Adrenal gland (tissue), 9 donors: ENCODE measurements at regions not wholly inside any gene's neighbourhood (a gene's known extent, or its start where the extent isn't known, plus 50 kb on each side); places are given as distances from the start of the nearest gene placed in this dataset.
A peak's percentile ranks its signal among the peaks of the same experiment; 100 is the strongest.

Source experiments
- DNase-seq, 7 donors: peaks; one replicate each; pipeline ENCODE4 v3.0.0-alpha.2; 2019 to 2020
- H3K27ac ChIP-seq, 5 donors: fragments of 200-600 bp; sonication (generic) in 4 of 5; 1 replicate in 3 of 5; 2 replicates in 2 of 5; pipeline versions ENCODE4 v1.5.1 to v1.8.0; 2016 to 2020; ENCODE audit warnings: mild to moderate bottlenecking in 1 of 5
- H3K27me3 ChIP-seq: fragments of 200-600 bp; 2 replicates; pipeline ENCODE4 v1.8.0; 2021
- H3K36me3 ChIP-seq, 2 donors: fragments of 200-600 bp; replicated peaks in 1 of 2; 1 replicate in 1 of 2; 2 replicates in 1 of 2; pipeline versions ENCODE4 v1.5.1 to v1.8.0; 2018 to 2022
- H3K4me1 ChIP-seq, 2 donors: fragments of 200-600 bp; replicated peaks in 1 of 2; 1 replicate in 1 of 2; 2 replicates in 1 of 2; pipeline versions ENCODE4 v1.5.1 to v1.8.0; 2018 to 2021
- H3K4me3 ChIP-seq, 4 donors: fragments of 200-600 bp; sonication (generic) in 3 of 4; one replicate each; pipeline ENCODE4 v1.5.1; 2016 to 2018
- H3K9me3 ChIP-seq, 3 donors: fragments of 200-600 bp; sonication (generic) in 1 of 3; replicated peaks in 1 of 3; 1 replicate in 2 of 3; 2 replicates in 1 of 3; pipeline versions ENCODE4 v1.5.1 to v1.8.0; 2016 to 2021
- POLR2A ChIP-seq, 2 donors: fragments of 450-650 bp; IDR thresholded peaks; one replicate each; pipeline ENCODE4 v1.6.1; 2017; ENCODE audit warnings: antibody characterized with exemption in 2 of 2, mild to moderate bottlenecking in 2 of 2, moderate library complexity in 1 of 2
- WGBS, 4 donors: extraction: QIAGEN DNeasy Blood & Tissue Kit in 2 of 4; methylation state at CpG; one replicate each; pipeline versions ENCODE4 v1.1.5 to v1.1.7; 2013 to 2017; 5-methylcytosine and 5-hydroxymethylcytosine counted together
- intact Hi-C, 2 donors: fragments of 100-400 bp; cut with DNase I; formaldehyde crosslinking; loops; one replicate each; pipeline versions ENCODE4 v1.14.1 to v1.15.0; 2022 to 2023
- TF ChIP-seq, protein P1 (sequence below), 6 experiments: fragments of 450-650 bp in 4 of 6; fragments of 200-600 bp in 2 of 6; sonication (generic) in 1 of 6; IDR thresholded peaks; 1 replicate in 5 of 6; 2 replicates in 1 of 6; pipeline versions ENCODE4 v1.5.1 to v1.8.0; 2016 to 2021; ENCODE audit warnings: antibody characterized with exemption in 6 of 6, mild to moderate bottlenecking in 2 of 6, moderate library complexity in 1 of 6
- donor health status: healthy with polysubstance abuse.
- donor health status: Bipolar disorder and iron deficiency.
- donor health status: DM: yes; HTN: yes; CAD: no.
- donor health status: DM: no; HTN: no; CAD: no.
- donor health status: DM: no; HTN: no; CAD: no.

DNA sequence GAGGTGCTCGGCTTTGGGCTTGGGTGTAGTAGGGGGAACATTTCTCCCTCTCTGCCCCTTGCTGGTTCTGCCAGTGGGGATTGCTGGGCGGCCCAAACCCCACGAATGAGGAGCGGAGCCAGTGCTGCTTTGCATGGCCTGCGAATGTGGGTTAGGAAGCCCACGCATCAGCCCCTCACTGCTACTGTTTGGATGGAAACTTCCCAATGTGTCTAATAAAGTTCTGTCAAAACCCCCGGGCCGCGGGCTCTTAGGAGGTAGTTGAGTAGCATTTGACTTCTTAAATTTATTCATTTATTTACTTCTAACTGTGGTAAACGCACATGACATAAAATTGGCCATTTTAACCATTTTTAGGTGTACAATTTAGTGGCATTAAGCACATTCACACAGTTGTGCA is 161.3 kb upstream of the FHL2 start:
- intact Hi-C loops = no loop called here

DNA sequence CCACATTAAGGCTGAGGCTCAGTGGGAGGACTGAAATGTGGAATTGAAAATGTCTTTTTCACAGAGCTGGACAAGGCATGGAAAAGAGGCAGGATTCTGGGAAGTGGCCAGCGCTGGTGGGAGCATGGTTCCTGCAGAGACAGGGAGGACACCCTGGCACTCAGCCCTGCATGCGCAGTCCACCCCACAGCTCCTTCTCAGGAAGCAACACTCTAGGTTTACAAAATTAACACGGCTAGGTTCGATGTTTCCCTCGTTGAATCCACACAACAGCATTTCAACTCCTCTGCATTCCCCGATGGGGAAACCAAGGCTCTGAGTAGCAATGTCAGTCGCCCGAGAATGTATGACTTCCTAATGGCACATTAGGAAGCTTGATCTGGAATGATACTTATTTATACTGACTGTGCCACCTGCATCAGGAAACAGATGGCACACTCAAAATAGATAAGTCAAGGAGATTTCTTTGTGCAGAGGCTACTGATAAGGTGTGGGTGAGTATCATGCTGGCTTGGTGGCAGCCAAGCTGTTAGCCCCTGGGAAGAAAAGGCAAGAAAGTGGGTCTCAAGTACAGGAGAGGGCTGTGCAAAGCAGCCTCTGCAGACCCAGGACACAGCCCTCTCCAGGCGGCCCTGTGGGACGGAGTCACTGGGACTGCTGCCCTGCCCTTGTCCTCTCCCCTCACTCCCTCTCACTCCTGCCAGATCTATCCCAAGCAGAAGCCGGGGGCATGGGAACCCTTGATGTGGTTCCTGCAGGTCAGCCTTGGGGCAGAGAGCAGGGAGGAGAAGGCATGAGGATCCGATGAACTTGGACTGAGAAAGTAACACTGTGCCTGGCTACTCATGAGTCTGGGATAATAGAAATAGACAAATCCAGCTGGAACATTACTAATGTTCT is 158.4 kb upstream of the FHL2 start:
- intact Hi-C loops = no loop called here
- WGBS, 4 donors = 41 to 53% (median 46%) methylated on average over 10 to 12 of the region's 12 CpGs
- TF ChIP-seq, protein P1, sequence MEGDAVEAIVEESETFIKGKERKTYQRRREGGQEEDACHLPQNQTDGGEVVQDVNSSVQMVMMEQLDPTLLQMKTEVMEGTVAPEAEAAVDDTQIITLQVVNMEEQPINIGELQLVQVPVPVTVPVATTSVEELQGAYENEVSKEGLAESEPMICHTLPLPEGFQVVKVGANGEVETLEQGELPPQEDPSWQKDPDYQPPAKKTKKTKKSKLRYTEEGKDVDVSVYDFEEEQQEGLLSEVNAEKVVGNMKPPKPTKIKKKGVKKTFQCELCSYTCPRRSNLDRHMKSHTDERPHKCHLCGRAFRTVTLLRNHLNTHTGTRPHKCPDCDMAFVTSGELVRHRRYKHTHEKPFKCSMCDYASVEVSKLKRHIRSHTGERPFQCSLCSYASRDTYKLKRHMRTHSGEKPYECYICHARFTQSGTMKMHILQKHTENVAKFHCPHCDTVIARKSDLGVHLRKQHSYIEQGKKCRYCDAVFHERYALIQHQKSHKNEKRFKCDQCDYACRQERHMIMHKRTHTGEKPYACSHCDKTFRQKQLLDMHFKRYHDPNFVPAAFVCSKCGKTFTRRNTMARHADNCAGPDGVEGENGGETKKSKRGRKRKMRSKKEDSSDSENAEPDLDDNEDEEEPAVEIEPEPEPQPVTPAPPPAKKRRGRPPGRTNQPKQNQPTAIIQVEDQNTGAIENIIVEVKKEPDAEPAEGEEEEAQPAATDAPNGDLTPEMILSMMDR (IDR thresholded peaks at IDR 0.05) = no peak
- TF ChIP-seq POLR2A (IDR thresholded peaks at IDR 0.05) = peak in 1 of 2 donors; percentile 13
- no peaks in the 10 kb centered on the region for H3K36me3 ChIP-seq
- no peaks in the 10 kb centered on the region for H3K9me3 ChIP-seq
- DNase-seq = peak in 4 of 7 donors; percentile 13 to 51 (median 25)
- H3K4me3 ChIP-seq = no peak overlapping the region
- peak overlapping the region in 2 of 5 donors; percentile 13 to 43 for H3K27ac ChIP-seq
- peaks cover 10 to 16% of the 10 kb centered on the region in 2 donors for H3K4me1 ChIP-seq
- H3K27me3 ChIP-seq = no peaks in the 10 kb centered on the region

More for the DNA sequence above, 161.3 kb upstream of the FHL2 start:
- H3K4me3 ChIP-seq = no peak overlapping the region
- no peaks in the 10 kb centered on the region for H3K36me3 ChIP-seq
- no peaks in the 10 kb centered on the region for H3K9me3 ChIP-seq
- H3K27me3 ChIP-seq = no peaks in the 10 kb centered on the region
- no peak overlapping the region for H3K27ac ChIP-seq
- no peak for TF ChIP-seq POLR2A (IDR thresholded peaks at IDR 0.05)
- TF ChIP-seq, protein P1 (IDR thresholded peaks at IDR 0.05) = no peak
- WGBS, 4 donors = 75 to 87% (median 81%) methylated on average over 9 to 10 of the region's 10 CpGs
- H3K4me1 ChIP-seq = peaks cover 6 to 16% of the 10 kb centered on the region in 2 donors
- DNase-seq = no peak

DNA sequence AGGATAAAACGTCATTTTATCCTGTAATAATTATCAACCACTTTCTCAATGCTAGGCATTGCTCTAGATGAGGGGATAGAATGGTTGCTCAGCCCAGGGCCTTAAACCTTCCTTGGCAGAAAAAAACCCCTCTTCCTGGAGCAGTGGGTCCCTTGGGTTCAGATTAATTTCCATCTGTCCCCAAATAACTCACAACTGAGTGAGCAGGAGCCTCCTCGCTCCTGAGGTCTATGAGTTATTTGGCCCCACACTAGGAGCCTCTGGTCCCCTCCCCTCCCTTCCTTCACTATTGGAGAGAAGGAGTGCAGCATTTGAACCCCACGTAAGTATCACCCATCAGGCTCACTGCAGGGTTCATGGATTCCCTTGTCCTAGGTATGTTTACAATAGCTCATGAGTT is 157.5 kb upstream of the FHL2 start:
- no peak for TF ChIP-seq POLR2A (IDR thresholded peaks at IDR 0.05)
- TF ChIP-seq, protein P1 (IDR thresholded peaks at IDR 0.05) = no peak
- intact Hi-C loops = no loop called here
- DNase-seq = peak in 1 of 7 donors; percentile 13
- peaks cover 10 to 16% of the 10 kb centered on the region in 2 donors for H3K4me1 ChIP-seq
- no peaks in the 10 kb centered on the region for H3K36me3 ChIP-seq
- no peaks in the 10 kb centered on the region for H3K27me3 ChIP-seq
- H3K9me3 ChIP-seq = no peaks in the 10 kb centered on the region
- WGBS, 4 donors = 86 to 95% (median 91%) methylated on average over 3 of the region's 3 CpGs
- H3K4me3 ChIP-seq = no peak overlapping the region
- no peak overlapping the region for H3K27ac ChIP-seq

DNA sequence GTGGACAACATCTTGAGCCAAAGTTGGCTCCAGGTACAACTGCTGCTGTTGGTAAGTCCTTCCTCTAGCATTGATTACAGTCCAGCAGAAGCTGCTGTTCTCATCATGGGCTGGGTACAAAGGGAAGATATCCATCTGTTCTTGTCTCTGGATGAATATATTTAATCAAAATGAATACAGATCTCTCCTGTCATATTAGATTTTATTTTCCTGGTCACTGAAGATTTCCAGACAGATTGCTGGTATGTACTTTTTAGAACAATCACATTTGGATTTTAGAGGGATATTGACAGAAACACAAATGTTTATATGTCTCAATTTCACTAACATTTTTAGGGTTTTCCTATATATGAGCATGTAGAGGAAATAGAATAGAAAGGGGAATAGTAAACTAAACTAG is 155.4 kb upstream of the FHL2 start:
- Histone ChIP-seq H3K9me3 (no peaks in the 10 kb centered on the region), H3K27ac (no peak overlapping the region), H3K36me3 (no peaks in the 10 kb centered on the region), H3K27me3 (no peaks in the 10 kb centered on the region), H3K4me3 (no peak overlapping the region), H3K4me1 (peaks cover 10 to 16% of the 10 kb centered on the region in 2 donors)
- intact Hi-C loops = no loop called here
- DNase-seq = no peak
- TF ChIP-seq, protein P1 (IDR thresholded peaks at IDR 0.05) = no peak
- TF ChIP-seq POLR2A (IDR thresholded peaks at IDR 0.05) = no peak
